ENCODE measurements at regions not wholly inside any gene's neighbourhood (a gene's known extent, or its start where the extent isn't known, plus 50 kb on each side); places are given as distances from the start of the nearest gene placed in this dataset.

- DNase-seq (ENCODE audit: low spot score) = no peak
- no peak for TF ChIP-seq CTCF (IDR thresholded peaks at IDR 0.05)
Measured at GRCh38 chr13:58579468-58579867, 947.9 kb downstream of the PCDH17 start.

GRCh38 chr13:58583966-58584365 lies 952.4 kb downstream of the PCDH17 start:
- TF ChIP-seq CTCF (IDR thresholded peaks at IDR 0.05) = no peak
- DNase-seq (ENCODE audit: low spot score) = no peak
- no peak overlapping the region for H3K4me3 ChIP-seq
- no peak overlapping the region for H3K27ac ChIP-seq

More at GRCh38 chr13:58579468-58579867, 947.9 kb downstream of the PCDH17 start:
- H3K4me3 ChIP-seq = no peak overlapping the region
- H3K27ac ChIP-seq = no peak overlapping the region

- no peak overlapping the region for H3K27ac ChIP-seq
- no peak for DNase-seq (ENCODE audit: low spot score)
- no peak for TF ChIP-seq CTCF (IDR thresholded peaks at IDR 0.05)
- H3K4me3 ChIP-seq = no peak overlapping the region
Measured at GRCh38 chr13:58584610-58585009, 953.1 kb downstream of the PCDH17 start.

GRCh38 chr13:58587183-58587582 lies 955.6 kb downstream of the PCDH17 start:
- Histone ChIP-seq H3K27ac (no peak overlapping the region), H3K4me3 (no peak overlapping the region)
- no peak for DNase-seq (ENCODE audit: low spot score)
- TF ChIP-seq CTCF (IDR thresholded peaks at IDR 0.05) = no peak

GRCh38 chr13:58592052-58592451 lies 960.5 kb downstream of the PCDH17 start:
- Histone ChIP-seq H3K4me3 (no peak overlapping the region), H3K27ac (no peak overlapping the region)
- DNase-seq (ENCODE audit: low spot score) = no peak
- no peak for TF ChIP-seq CTCF (IDR thresholded peaks at IDR 0.05)

GRCh38 chr13:58592786-58593185 lies 961.2 kb downstream of the PCDH17 start:
- no peak for TF ChIP-seq CTCF (IDR thresholded peaks at IDR 0.05)
- Histone ChIP-seq H3K4me3 (no peak overlapping the region), H3K27ac (no peak overlapping the region)
- no peak for DNase-seq (ENCODE audit: low spot score)

- no peak for TF ChIP-seq CTCF (IDR thresholded peaks at IDR 0.05)
- DNase-seq (ENCODE audit: low spot score) = no peak
Measured at GRCh38 chr13:58594747-58595600, 963.4 kb downstream of the PCDH17 start.

More at GRCh38 chr13:58594747-58595600, 963.4 kb downstream of the PCDH17 start:
- Histone ChIP-seq H3K27ac (no peak overlapping the region), H3K4me3 (no peak overlapping the region)
